Stimulated activated CD8-positive, alpha-beta memory T cell treated with anti-CD3 and anti-CD28 coated beads, Interleukin-7, amount 100 ng/mL, for 48 hours (primary cell): ENCODE measurements at regions not wholly inside any gene's neighbourhood (a gene's known extent, or its start where the extent isn't known, plus 50 kb on each side); places are given as distances from the start of the nearest gene placed in this dataset.
"Not testable (repeated sequence)": the region's sequence is repeated elsewhere in the genome, so short reads cannot be mapped to it uniquely, and the experiment has no call there.

Source experiments
- DNase-seq, 2 donors: peaks; one replicate each; pipeline ENCODE4 v3.0.0-alpha.2; 2020; ENCODE audit warnings: low read depth in 1 of 2; ENCODE audit errors: extremely low read depth in 1 of 2

DNA sequence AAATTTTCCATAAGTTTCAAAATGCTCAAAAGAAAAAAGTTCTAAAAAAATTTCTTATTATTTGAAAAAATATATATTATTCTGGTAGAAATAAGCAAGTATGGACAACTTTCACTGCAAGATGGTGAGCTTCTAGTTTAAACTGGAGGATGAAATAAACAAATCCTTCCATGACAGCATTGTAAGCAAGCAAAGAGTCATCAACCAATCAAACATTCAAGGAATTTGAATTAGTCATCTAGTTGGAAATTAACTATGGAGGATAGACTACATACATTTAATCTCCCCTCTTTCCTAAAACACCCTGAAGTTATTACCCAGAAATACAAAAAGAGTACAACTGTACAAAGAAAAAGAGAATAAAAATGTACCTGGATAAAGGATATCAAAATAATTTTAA lies 51.0 kb upstream of the IRX5 start:
- DNase-seq: no peak

DNA sequence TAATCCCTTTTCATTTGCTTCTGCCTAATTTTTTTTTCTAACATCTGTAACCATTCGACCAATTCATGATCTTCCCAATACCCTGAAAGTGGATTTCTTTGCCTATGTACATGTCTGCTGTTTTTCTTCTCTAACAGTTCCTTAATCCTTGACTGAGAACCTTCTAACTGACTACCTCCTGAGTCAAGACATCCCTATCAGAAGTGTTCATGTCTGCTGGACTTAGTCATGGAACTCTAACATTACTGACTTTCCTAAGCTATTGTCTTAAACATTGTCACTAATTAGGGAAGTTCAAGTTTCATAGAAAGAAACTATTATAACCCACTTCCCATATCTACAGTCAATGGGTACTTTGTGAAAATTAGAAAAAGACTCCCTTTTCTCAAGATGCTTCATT lies 52.4 kb upstream of the IRX5 start:
- DNase-seq: no peak

DNA sequence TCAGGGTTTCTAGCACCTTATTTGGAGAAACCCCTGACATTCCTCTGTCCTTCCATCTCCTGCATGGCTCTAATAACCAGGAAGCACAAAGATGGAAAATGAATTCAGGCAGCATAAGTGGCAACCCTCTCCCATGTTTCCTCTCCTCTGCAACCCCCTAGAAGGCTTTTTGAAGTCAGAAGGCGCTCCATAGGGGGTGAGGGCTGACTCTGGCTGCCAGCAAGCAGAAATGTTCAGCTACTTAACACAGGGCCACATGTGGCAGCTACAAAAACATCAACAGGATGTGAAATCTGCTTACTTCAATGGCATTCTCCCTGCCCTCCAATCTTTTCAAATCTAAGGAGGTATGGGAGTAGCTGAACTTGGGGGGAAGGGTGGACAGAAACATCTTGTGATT lies 55.2 kb upstream of the IRX5 start:
- no peak for DNase-seq

DNA sequence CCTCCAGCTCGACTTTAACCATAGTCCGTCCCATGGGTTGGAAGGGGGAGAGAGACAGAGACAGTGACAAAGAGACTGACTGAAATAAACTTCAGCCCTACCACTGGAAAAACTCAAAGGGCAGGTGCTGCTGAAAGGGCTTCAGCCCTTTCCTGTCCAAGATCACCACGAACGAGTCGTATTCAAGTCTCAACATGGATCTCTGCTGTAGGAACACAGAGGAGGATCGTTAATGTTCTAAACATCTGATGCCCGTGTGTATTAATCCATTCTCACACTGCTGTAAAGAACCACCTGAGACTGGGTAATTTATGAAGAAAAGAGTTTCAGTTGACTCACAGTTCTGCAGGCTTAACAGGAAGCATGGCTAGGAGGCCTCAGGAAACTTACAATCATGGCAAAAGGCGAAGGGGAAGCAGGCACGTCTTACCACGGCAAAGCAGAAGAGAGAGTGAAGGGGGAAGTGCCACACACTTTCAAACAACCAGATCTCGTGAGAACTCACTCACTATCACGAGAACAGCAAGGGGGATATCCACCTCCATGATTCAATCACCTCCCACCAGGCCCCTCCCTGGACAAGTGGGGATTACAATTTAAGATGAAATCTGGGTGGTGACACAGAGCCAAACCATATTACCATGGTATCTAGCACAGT lies 56.8 kb upstream of the IRX5 start:
- not testable (repeated sequence) for DNase-seq

- DNase-seq: no peak
Measured at GRCh38 chr16:54873071-54873470, 57.6 kb upstream of the IRX5 start.

DNA sequence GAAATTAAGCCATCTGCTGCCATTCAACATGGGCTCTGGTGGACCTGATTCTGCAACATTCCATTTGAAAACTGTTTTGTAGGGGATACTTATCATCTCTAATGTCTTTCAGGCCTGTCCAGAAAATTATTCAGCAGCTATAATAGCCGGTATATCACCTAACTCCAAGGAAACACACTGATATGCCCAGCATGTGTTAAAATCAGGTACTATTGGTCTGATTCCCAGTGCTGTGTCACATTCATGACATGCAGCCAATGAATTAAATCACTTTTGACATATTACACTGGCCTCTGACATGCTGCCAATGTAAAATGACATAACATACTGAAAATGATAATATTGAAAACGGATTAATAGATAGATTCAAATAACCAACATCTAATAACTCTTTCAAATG lies 60.5 kb upstream of the IRX5 start:
- no peak for DNase-seq

DNA sequence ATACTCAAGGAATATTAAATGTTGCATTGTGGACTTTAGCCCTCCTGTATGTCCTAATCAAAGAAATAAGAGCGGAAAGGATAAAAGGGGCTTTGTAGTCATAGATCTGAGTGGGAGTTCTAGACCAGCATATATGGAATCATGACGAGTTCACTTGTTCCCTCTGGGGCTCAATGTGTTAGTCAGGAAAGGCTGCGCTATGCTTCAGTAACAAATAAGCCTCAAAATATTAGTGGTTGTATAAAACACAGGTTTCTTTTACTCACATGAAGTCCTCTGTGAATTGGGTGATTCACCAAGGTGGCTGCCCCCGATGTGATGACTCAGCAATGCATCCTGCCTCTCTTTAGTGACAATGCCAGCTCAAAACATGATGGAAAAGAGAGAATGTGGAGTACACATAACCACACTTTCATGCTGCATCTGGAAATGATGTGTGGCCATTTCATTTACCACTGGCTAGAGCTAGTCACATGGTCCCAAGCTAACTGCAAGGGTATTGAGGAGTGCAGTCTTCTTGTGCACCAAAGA lies 63.3 kb upstream of the IRX5 start:
- DNase-seq: peak in 1 of 2 donors; percentile 13

GRCh38 chr16:54862529-54862928 lies 68.1 kb upstream of the IRX5 start:
- DNase-seq: no peak

DNA sequence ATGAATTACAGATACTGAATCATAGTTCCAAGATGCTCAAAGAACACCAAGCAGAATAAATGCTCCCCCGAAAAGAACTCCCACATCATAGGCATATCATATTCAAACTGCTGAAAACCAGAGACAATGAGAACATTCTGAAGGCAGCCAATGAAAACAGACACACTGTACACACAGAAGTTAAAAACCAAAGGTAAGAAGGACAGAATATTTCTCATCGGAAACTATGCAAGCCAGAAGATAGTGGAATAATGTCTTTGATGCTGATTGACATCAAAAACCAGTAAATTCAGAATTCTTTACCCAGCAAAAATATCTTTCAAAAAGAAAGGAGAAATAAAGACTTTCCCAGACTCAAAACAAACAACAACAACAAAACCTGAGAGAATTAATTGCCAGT lies 73.8 kb upstream of the IRX5 start:
- no peak for DNase-seq

DNA sequence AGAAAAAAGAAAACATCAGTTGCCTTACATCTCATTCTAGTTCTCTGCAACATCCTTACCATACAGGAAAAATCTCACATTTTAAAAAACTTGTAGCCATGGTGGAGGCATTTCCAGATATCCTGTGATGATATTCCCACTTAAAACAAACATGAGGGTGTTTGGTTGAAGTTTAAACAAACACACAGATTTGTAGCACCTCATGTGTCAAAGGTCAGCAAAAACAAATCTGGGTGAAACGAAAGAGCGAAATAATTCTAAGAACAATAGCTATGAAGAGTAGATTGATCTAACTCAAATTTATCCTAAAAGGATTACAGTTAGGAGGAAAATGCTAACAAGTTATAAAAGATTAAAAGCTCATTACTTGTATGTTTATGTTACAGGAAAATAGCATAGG lies 83.1 kb upstream of the IRX5 start:
- no peak for DNase-seq

DNA sequence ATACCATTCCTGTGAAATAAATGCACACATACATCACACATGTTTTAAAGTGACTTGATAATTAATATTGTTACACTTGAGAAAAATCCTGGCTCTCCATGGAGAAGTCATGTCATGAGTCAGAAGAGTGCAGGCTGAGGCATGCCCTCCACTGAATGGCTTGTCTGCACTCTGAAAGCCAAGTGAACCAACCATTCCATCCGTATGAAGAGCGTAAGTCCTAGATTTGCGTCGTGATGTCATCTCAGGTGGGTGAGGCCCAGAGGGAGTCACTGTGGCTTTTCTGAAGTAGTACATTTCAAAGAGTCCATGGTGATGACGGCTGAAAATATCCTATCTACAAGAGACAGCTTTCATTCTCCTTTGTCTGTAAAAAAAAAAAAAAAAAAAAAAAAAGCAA lies 83.5 kb upstream of the IRX5 start:
- DNase-seq: no peak

DNA sequence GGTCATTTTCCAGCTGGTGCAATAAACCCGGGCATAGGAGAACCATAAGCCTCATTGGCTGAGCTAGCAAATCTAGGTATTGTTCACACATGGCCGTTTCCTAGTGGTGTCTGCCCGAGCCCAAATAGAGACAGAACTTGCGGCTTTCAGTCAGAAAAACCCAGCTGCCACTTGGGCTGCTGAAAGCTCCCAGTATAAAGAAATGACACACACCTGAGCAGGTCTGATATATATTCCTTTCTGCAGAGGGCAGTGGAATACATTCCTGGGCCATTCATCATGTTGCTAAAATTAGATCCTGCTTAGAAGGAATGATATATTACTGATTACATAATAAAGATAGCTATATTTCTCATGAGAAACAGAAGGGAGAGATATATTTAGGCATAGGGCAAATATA lies 83.9 kb upstream of the IRX5 start:
- no peak for DNase-seq

- no peak for DNase-seq
Measured at GRCh38 chr16:54843424-54843750, 87.3 kb upstream of the IRX5 start.

- no peak for DNase-seq
Measured at GRCh38 chr16:54842743-54843423, 87.8 kb upstream of the IRX5 start.

DNA sequence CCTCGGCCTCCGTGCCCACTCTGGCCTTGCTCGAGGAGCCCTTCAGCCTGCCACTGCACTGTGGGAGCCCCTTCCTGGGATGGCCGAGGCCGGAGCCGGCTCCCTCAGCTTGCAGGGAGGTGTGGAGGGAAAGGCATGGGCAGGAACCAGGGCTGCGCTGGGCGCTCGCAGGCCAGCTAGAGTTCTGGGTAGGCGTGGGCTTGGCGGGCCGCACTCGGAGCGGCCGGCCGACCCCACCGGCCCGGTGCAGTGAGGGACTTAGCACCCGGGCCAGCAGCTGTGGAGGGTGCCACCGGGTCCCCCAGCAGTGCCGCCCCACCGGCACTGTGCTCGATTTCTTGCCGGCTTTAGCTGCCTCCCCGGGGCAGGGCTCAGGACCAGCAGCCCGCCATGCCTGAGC lies 101.0 kb upstream of the IRX5 start:
- DNase-seq: no peak

DNA sequence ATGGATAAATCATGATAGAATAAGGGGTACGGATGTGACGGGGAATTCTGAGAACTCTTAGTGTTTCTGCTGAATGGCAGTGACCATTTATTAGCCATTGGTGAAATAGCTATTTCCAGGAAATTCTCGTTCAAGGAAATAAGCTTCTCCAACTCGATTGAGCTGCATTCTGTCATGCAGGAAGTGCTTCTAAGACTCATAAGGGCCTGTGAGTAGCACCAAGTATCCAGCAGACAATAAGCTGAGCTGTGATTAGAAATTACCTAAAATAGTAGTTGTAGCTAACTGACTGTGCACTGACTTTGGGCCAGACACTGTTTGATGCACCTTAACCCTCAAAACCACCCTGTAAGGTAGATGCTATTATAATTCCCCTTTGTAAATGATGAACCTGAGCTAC lies 107.8 kb upstream of the IRX5 start:
- DNase-seq: no peak

DNA sequence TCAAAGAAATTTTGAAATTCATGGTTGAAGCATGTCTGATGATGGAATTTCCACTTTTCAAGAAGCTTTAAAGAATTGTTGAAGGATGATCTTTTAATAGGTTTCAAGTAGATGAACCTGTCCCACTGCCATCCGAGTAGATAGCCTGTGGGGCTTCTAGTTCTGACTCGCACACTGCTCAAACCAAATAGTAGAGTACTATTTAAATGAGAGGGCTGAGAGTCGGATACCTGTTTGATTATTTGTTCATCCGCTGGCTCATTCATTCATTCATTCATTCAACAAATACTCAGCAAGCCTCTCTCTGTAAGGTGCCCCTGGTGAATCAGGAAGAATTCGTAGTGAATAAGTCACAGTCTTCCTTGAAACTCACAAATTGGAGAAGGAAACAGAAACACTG lies 108.2 kb upstream of the IRX5 start:
- no peak for DNase-seq

GRCh38 chr16:54821731-54822130 lies 108.9 kb upstream of the IRX5 start:
- no peak for DNase-seq

- no peak for DNase-seq
Measured at GRCh38 chr16:54817940-54818574, 112.6 kb upstream of the IRX5 start.

- DNase-seq: no peak
Measured at GRCh38 chr16:54817432-54817831, 113.2 kb upstream of the IRX5 start.

- no peak for DNase-seq
Measured at GRCh38 chr16:54816471-54816870, 114.2 kb upstream of the IRX5 start.

DNA sequence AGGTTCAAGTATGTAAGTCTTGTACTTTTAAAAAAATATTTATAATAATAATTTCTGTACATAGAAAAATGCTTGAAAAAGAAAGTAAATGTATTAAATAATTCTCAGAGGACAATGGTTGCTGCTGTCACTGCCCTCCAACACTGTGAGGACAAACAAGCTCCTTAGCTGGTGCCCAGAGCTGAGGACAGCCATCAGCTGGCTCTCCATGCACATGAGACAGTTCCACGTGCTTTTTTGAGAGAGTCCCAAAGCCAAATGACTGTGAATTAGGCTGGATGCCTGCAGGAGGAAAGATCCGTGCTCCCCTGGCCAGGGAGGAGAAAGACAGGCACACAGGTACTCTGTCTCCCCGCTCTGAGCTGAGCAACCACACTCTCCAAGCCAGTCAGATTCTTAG lies 115.5 kb upstream of the IRX5 start:
- DNase-seq: no peak
